Osteoblast (primary cell): ENCODE measurements at regions not wholly inside any gene's neighbourhood (a gene's known extent, or its start where the extent isn't known, plus 50 kb on each side); places are given as distances from the start of the nearest gene placed in this dataset.

Source experiments
- DNase-seq: peaks from one replicate; pipeline ENCODE4 v3.0.0; 2011; ENCODE audit warnings: low spot score, mixed read lengths; ENCODE audit not compliant: insufficient read length; ENCODE audit errors: missing footprints
- H2AFZ ChIP-seq: 2 replicates; pipeline ENCODE4 v1.6.0; 2011; ENCODE audit warnings: mild to moderate bottlenecking, low read length
- H3K27ac ChIP-seq: 2 replicates; pipeline ENCODE4 v1.5.1; 2011; ENCODE audit warnings: mild to moderate bottlenecking, low read depth, low read length, moderate library complexity
- H3K27me3 ChIP-seq: 2 replicates; pipeline ENCODE4 v1.6.0; 2012; ENCODE audit warnings: mild to moderate bottlenecking, control low read depth, inconsistent platforms, low read length, moderate library complexity; ENCODE audit not compliant: insufficient read depth
- H3K36me3 ChIP-seq: 2 replicates; pipeline ENCODE4 v1.5.1; 2011; ENCODE audit warnings: mild to moderate bottlenecking, low read length, control low read depth, moderate library complexity; ENCODE audit not compliant: insufficient read depth
- H3K4me1 ChIP-seq: 2 replicates; pipeline ENCODE4 v1.5.1; 2011; ENCODE audit warnings: mild to moderate bottlenecking, low read length, control low read depth, moderate library complexity; ENCODE audit not compliant: insufficient read depth
- H3K4me2 ChIP-seq: 2 replicates; pipeline ENCODE4 v1.6.0; 2011; ENCODE audit warnings: mild to moderate bottlenecking, low read length; ENCODE audit not compliant: insufficient read depth
- H3K4me3 ChIP-seq: fragments of 200-600 bp; sonication (generic); 3 replicates; pipeline ENCODE4 v1.5.1; 2012; ENCODE audit warnings: mild to moderate bottlenecking, low read length, inconsistent platforms; ENCODE audit not compliant: insufficient read depth
- H3K79me2 ChIP-seq: 2 replicates; pipeline ENCODE4 v1.6.0; 2012; ENCODE audit warnings: mild to moderate bottlenecking, low read length, control low read depth, inconsistent platforms; ENCODE audit not compliant: insufficient read depth
- H3K9me3 ChIP-seq: 2 replicates; pipeline ENCODE4 v1.5.1; 2011; ENCODE audit warnings: low read depth, low read length, control low read depth
- H4K20me1 ChIP-seq: 2 replicates; pipeline ENCODE4 v1.6.0; 2012; ENCODE audit warnings: mild to moderate bottlenecking, low read length, control low read depth; ENCODE audit not compliant: insufficient read depth
- TF ChIP-seq, protein P1 (sequence below): IDR thresholded peaks from 2 replicates; pipeline ENCODE4 v1.5.1; 2011; ENCODE audit warnings: mild to moderate bottlenecking, low read depth, low read length, moderate library complexity; ENCODE audit errors: extremely low read depth

GRCh38 chr15:26013981-26014380 is 150.9 kb upstream of the ATP10A start:
- H2AFZ ChIP-seq, result no peak overlapping the region
- H3K27me3 ChIP-seq, result no peaks in the 10 kb centered on the region
- H3K9me3 ChIP-seq, result no peaks in the 10 kb centered on the region
- H3K4me1 ChIP-seq, result no peaks in the 10 kb centered on the region
- TF ChIP-seq, protein P1, sequence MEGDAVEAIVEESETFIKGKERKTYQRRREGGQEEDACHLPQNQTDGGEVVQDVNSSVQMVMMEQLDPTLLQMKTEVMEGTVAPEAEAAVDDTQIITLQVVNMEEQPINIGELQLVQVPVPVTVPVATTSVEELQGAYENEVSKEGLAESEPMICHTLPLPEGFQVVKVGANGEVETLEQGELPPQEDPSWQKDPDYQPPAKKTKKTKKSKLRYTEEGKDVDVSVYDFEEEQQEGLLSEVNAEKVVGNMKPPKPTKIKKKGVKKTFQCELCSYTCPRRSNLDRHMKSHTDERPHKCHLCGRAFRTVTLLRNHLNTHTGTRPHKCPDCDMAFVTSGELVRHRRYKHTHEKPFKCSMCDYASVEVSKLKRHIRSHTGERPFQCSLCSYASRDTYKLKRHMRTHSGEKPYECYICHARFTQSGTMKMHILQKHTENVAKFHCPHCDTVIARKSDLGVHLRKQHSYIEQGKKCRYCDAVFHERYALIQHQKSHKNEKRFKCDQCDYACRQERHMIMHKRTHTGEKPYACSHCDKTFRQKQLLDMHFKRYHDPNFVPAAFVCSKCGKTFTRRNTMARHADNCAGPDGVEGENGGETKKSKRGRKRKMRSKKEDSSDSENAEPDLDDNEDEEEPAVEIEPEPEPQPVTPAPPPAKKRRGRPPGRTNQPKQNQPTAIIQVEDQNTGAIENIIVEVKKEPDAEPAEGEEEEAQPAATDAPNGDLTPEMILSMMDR, result no peak
- no peaks in the 10 kb centered on the region for H3K36me3 ChIP-seq
- no peak overlapping the region for H3K4me3 ChIP-seq
- H3K27ac ChIP-seq, result no peak overlapping the region
- no peak for DNase-seq
- H4K20me1 ChIP-seq, result no peaks in the 10 kb centered on the region
- H3K79me2 ChIP-seq, result no peaks in the 10 kb centered on the region
- no peak overlapping the region for H3K4me2 ChIP-seq

DNA sequence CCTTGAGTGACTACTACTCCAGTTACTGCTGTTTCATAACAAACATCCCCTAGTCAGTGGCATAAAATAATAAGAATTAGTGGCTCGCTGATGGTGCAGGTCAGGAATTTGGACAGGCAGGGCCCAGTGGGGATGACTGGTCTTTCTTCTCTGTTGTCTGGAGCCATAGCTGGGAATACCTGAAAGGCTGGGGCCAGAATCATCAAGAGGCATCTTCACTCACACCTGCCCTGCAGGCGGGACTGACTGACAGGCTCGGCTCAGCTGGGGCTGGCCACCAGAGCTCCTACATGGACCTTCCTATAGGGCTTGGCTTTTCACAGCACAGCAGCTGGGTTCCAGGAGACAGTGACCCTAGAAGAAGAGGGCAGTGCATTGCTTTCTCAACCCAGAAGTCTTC is 148.8 kb upstream of the ATP10A start:
- Histone ChIP-seq H2AFZ (no peak overlapping the region), H3K27ac (no peak overlapping the region), H3K4me3 (no peak overlapping the region), H3K9me3 (no peaks in the 10 kb centered on the region), H3K27me3 (no peaks in the 10 kb centered on the region), H4K20me1 (no peaks in the 10 kb centered on the region), H3K4me2 (no peak overlapping the region), H3K79me2 (no peaks in the 10 kb centered on the region), H3K36me3 (no peaks in the 10 kb centered on the region), H3K4me1 (no peaks in the 10 kb centered on the region)
- TF ChIP-seq, protein P1, result no peak
- no peak for DNase-seq

DNA sequence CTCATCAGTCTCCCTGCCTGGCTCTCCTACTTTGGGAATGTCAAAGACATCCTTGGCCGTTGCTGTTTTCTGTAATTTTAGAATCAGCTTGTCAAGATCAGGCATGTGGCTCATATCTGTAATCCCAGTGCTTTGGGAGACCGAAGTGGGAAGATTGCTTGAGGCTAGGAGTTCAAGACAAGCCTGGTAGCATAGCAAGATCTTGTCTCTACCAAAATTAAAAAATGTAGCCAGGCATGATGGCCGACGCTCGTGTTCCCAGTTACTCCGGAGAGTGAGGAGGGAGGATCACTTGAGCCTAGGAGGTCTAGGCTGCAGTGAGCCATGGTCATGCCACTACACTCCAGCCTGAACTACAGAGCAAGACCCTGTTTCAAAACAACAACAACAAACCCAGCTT is 144.0 kb upstream of the ATP10A start:
- no peaks in the 10 kb centered on the region for H3K4me1 ChIP-seq
- H3K79me2 ChIP-seq, result no peaks in the 10 kb centered on the region
- TF ChIP-seq, protein P1, result no peak
- H3K4me3 ChIP-seq, result no peak overlapping the region
- no peak for DNase-seq
- no peak overlapping the region for H3K4me2 ChIP-seq
- H3K27ac ChIP-seq, result no peak overlapping the region
- no peaks in the 10 kb centered on the region for H3K9me3 ChIP-seq
- no peaks in the 10 kb centered on the region for H3K27me3 ChIP-seq
- no peaks in the 10 kb centered on the region for H4K20me1 ChIP-seq
- no peaks in the 10 kb centered on the region for H3K36me3 ChIP-seq
- no peak overlapping the region for H2AFZ ChIP-seq

DNA sequence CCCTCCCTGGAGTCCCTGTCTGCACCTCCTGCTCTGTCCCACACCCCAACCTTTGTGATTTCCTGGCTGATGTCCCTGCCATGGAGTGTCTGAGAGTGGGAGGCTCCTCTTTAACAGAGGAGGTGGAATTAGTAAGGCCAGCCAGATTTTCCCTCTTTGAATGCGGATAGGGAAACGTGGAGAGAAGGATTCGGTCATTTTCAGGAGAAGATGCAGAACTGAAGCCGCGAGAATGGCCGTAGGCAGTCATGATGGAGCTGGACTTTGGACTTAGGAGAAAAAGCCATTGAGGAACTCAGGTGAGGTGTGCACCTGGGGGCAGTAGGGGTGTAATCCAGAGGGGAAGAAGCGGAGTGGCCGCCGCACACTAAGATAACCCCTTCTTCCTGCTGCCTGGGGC is 138.1 kb upstream of the ATP10A start:
- TF ChIP-seq, protein P1, result no peak
- Histone ChIP-seq H3K4me3 (no peak overlapping the region), H3K27ac (no peak overlapping the region), H3K79me2 (no peaks in the 10 kb centered on the region), H3K9me3 (no peaks in the 10 kb centered on the region), H3K27me3 (no peaks in the 10 kb centered on the region), H3K4me1 (no peaks in the 10 kb centered on the region), H4K20me1 (no peaks in the 10 kb centered on the region), H3K4me2 (no peak overlapping the region), H3K36me3 (no peaks in the 10 kb centered on the region), H2AFZ (no peak overlapping the region)
- no peak for DNase-seq
